ENCODE measurements at regions not wholly inside any gene's neighbourhood (a gene's known extent, or its start where the extent isn't known, plus 50 kb on each side); places are given as distances from the start of the nearest gene placed in this dataset.

GRCh38 chr11:31919175-31919574 is 108.1 kb upstream of the PAX6 start:
- no peak overlapping the region for H2AFZ ChIP-seq (ENCODE audit: control insufficient read depth, low read length)
- H3K27me3 ChIP-seq (ENCODE audit: control insufficient read depth, extremely low read depth, insufficient read depth, low read length), result no peaks in the 10 kb centered on the region
- no peaks in the 10 kb centered on the region for H3K36me3 ChIP-seq (ENCODE audit: control insufficient read depth in 2 of 2, extremely low read depth in 1 of 2, insufficient read depth in 2 of 2, low read length in 2 of 2)
- FAIRE-seq (no peak), DNase-seq (ENCODE audit: low read depth, low spot score) (no peak)
- no peaks in the 10 kb centered on the region for H3K4me1 ChIP-seq (ENCODE audit: control insufficient read depth, extremely low read depth, insufficient read depth, low read length)
- H3K27ac ChIP-seq (ENCODE audit: control insufficient read depth, insufficient read depth, low read length), result no peak overlapping the region
- H3K9me1 ChIP-seq (ENCODE audit: control insufficient read depth, extremely low read depth, insufficient read depth, low read length), result no peaks in the 10 kb centered on the region
- H3K4me2 ChIP-seq (ENCODE audit: control insufficient read depth, extremely low read depth, insufficient read depth, low read depth, low read length), result no peak overlapping the region
- H3K79me2 ChIP-seq (ENCODE audit: control insufficient read depth, insufficient read depth, low read length), result no peaks in the 10 kb centered on the region
- dilution Hi-C loops (cut with MboI; ENCODE audit: extremely low pct_ligation_motif_present, low sequenced_read_pairs), result no loop called here
- H3K9me3 ChIP-seq (ENCODE audit: control insufficient read depth, low read depth, low read length), result no peaks in the 10 kb centered on the region
- H3K9ac ChIP-seq (ENCODE audit: control insufficient read depth, extremely low read depth, insufficient read depth, low read length), result no peak overlapping the region
- no peaks in the 10 kb centered on the region for H4K20me1 ChIP-seq (ENCODE audit: control insufficient read depth, extremely low read depth, insufficient read depth, low read length)
- no peak overlapping the region for H3K4me3 ChIP-seq (ENCODE audit: control insufficient read depth in 2 of 3, extremely low read depth in 1 of 3, insufficient read depth in 2 of 3, low read depth in 1 of 3, low read length in 3 of 3)
- TF ChIP-seq, protein P1, sequence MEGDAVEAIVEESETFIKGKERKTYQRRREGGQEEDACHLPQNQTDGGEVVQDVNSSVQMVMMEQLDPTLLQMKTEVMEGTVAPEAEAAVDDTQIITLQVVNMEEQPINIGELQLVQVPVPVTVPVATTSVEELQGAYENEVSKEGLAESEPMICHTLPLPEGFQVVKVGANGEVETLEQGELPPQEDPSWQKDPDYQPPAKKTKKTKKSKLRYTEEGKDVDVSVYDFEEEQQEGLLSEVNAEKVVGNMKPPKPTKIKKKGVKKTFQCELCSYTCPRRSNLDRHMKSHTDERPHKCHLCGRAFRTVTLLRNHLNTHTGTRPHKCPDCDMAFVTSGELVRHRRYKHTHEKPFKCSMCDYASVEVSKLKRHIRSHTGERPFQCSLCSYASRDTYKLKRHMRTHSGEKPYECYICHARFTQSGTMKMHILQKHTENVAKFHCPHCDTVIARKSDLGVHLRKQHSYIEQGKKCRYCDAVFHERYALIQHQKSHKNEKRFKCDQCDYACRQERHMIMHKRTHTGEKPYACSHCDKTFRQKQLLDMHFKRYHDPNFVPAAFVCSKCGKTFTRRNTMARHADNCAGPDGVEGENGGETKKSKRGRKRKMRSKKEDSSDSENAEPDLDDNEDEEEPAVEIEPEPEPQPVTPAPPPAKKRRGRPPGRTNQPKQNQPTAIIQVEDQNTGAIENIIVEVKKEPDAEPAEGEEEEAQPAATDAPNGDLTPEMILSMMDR (optimal IDR thresholded peaks at IDR 0.05 in 1 of 3, IDR thresholded peaks at IDR 0.05 in 1 of 3, conservative IDR thresholded peaks at IDR 0.05 in 1 of 3; ENCODE audit: extremely low read depth in 1 of 3, insufficient read depth in 2 of 3, low read length in 3 of 3), result no peak

DNA sequence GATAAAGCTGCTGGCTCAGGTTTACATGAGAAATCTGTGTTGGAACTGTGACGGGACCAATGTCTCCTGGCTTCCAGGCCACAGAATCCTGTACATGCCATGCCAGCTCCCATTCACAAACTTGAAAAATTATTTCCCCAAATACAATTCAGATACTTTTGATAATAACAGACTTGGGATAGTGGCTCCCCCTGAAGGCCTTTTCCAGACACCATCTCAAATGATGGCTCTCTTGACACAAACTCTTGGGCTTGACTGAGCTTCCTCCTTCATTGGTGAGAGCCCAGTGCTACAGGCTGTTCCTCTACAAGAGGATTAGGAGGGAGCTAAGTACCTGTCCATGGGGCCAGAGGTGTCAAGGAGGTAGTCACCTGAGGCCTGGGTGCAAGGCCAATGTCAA is 104.7 kb upstream of the PAX6 start:
- no peaks in the 10 kb centered on the region for H3K36me3 ChIP-seq (ENCODE audit: control insufficient read depth in 2 of 2, extremely low read depth in 1 of 2, insufficient read depth in 2 of 2, low read length in 2 of 2)
- no peaks in the 10 kb centered on the region for H4K20me1 ChIP-seq (ENCODE audit: control insufficient read depth, extremely low read depth, insufficient read depth, low read length)
- no peak overlapping the region for H2AFZ ChIP-seq (ENCODE audit: control insufficient read depth, low read length)
- H3K4me3 ChIP-seq (ENCODE audit: control insufficient read depth in 2 of 3, extremely low read depth in 1 of 3, insufficient read depth in 2 of 3, low read depth in 1 of 3, low read length in 3 of 3), result no peak overlapping the region
- no peak for TF ChIP-seq EZH2 (IDR thresholded peaks at IDR 0.05; ENCODE audit: low read length)
- TF ChIP-seq, protein P1 (optimal IDR thresholded peaks at IDR 0.05 in 1 of 3, IDR thresholded peaks at IDR 0.05 in 1 of 3, conservative IDR thresholded peaks at IDR 0.05 in 1 of 3; ENCODE audit: extremely low read depth in 1 of 3, insufficient read depth in 2 of 3, low read length in 3 of 3), result no peak
- FAIRE-seq (no peak), DNase-seq (ENCODE audit: low read depth, low spot score) (no peak)
- no peaks in the 10 kb centered on the region for H3K27me3 ChIP-seq (ENCODE audit: control insufficient read depth, extremely low read depth, insufficient read depth, low read length)
- no peaks in the 10 kb centered on the region for H3K9me1 ChIP-seq (ENCODE audit: control insufficient read depth, extremely low read depth, insufficient read depth, low read length)
- no peak overlapping the region for H3K4me2 ChIP-seq (ENCODE audit: control insufficient read depth, extremely low read depth, insufficient read depth, low read depth, low read length)
- H3K79me2 ChIP-seq (ENCODE audit: control insufficient read depth, insufficient read depth, low read length), result no peaks in the 10 kb centered on the region
- dilution Hi-C loops (cut with MboI; ENCODE audit: extremely low pct_ligation_motif_present, low sequenced_read_pairs), result no loop called here
- no peak overlapping the region for H3K9ac ChIP-seq (ENCODE audit: control insufficient read depth, extremely low read depth, insufficient read depth, low read length)
- no peaks in the 10 kb centered on the region for H3K4me1 ChIP-seq (ENCODE audit: control insufficient read depth, extremely low read depth, insufficient read depth, low read length)
- no peak overlapping the region for H3K27ac ChIP-seq (ENCODE audit: control insufficient read depth, insufficient read depth, low read length)
- H3K9me3 ChIP-seq (ENCODE audit: control insufficient read depth, low read depth, low read length), result no peaks in the 10 kb centered on the region
